Body of pancreas (tissue), 4 donors: ENCODE measurements at regions not wholly inside any gene's neighbourhood (a gene's known extent, or its start where the extent isn't known, plus 50 kb on each side); places are given as distances from the start of the nearest gene placed in this dataset.

ENCODE experiments used
- ATAC-seq: fragments of 150-250 bp; one replicate; pipeline ENCODE4 v1.9.1; 2016
- DNase-seq, 4 donors: peaks; one replicate each; pipeline ENCODE4 v3.0.0-alpha.2; 2019
- H3K27ac ChIP-seq, 4 donors: fragments of 200-600 bp; sonication (generic); 1 replicate in 3 of 4; 2 replicates in 1 of 4; pipeline versions ENCODE4 v1.5.1 to v1.6.1; 2016 to 2019; ENCODE audit warnings: mild to moderate bottlenecking in 1 of 4, mixed read lengths in 1 of 4, moderate library complexity in 1 of 4
- H3K27me3 ChIP-seq, 2 donors: fragments of 200-600 bp; sonication (generic); one replicate each; pipeline ENCODE4 v1.6.0; 2016; ENCODE audit warnings: mild to moderate bottlenecking in 1 of 2
- H3K36me3 ChIP-seq, 2 donors: fragments of 200-600 bp; sonication (generic); replicated peaks in 1 of 2; 2 replicates each; pipeline ENCODE4 v1.5.1; 2016; ENCODE audit warnings: low read depth in 2 of 2; ENCODE audit not compliant: insufficient read depth in 1 of 2
- H3K4me1 ChIP-seq: fragments of 200-600 bp; sonication (generic); one replicate; pipeline ENCODE4 v1.6.0; 2016
- H3K4me3 ChIP-seq, 2 donors: fragments of 200-600 bp; sonication (generic); 1 replicate in 1 of 2; 2 replicates in 1 of 2; pipeline ENCODE4 v1.5.1; 2016 to 2019
- H3K9me3 ChIP-seq, 3 donors: fragments of 200-600 bp; sonication (generic); 1 replicate in 2 of 3; 2 replicates in 1 of 3; pipeline ENCODE4 v1.5.1; 2016
- CTCF ChIP-seq, 7 experiments: fragments of 450-650 bp in 4 of 7; fragments of 200-600 bp in 3 of 7; sonication (generic) in 3 of 7; IDR thresholded peaks; one replicate each; pipeline ENCODE4 v1.5.1; 2016 to 2019; ENCODE audit warnings: antibody characterized with exemption in 7 of 7
- POLR2A ChIP-seq, 3 donors: fragments of 450-650 bp; IDR thresholded peaks; one replicate each; pipeline ENCODE4 v1.6.1; 2016; ENCODE audit warnings: antibody characterized with exemption in 3 of 3, mild to moderate bottlenecking in 2 of 3
- WGBS, 2 donors: methylation state at CpG; one replicate each; pipeline ENCODE4 v1.1.5; 2017; 5-methylcytosine and 5-hydroxymethylcytosine counted together
- intact Hi-C: fragments of 100-400 bp; cut with DNase I; formaldehyde crosslinking; loops from one replicate; pipeline ENCODE4 v1.15.1; 2023

- Histone ChIP-seq H3K36me3 (no peaks in the 10 kb centered on the region), H3K27ac (peak overlapping the region; percentile 70 to 83 (median 74)), H3K4me1 (peaks cover 24% of the 10 kb centered on the region), H3K4me3 (no peak overlapping the region), H3K9me3 (no peaks in the 10 kb centered on the region), H3K27me3 (no peaks in the 10 kb centered on the region)
- TF ChIP-seq POLR2A (IDR thresholded peaks at IDR 0.05), result peak in 1 of 3 donors; percentile 48
- peak in 2 of 7 experiments; percentile 11 to 18 for TF ChIP-seq CTCF (IDR thresholded peaks at IDR 0.05)
- intact Hi-C loops, result no loop called here
- WGBS, 2 donors, result 30 to 48% methylated on average over 19 to 26 of the region's 27 CpGs
- peak; percentile 80 for ATAC-seq
- DNase-seq, result peak; percentile 49 to 63 (median 62)
These were observed 64.4 kb upstream of the LINC01488 start for GRCh38 chr11:69416762-69417698.

- Histone ChIP-seq H3K27ac (peak overlapping the region; percentile 70 to 83 (median 74)), H3K27me3 (no peaks in the 10 kb centered on the region), H3K9me3 (no peaks in the 10 kb centered on the region), H3K4me1 (peaks cover 24% of the 10 kb centered on the region), H3K36me3 (no peaks in the 10 kb centered on the region), H3K4me3 (no peak overlapping the region)
- WGBS, 2 donors, result 60 to 61% methylated on average over 5 to 8 of the region's 8 CpGs
- DNase-seq (no peak), ATAC-seq (peak; percentile 23)
- intact Hi-C loops, result no loop called here
- TF ChIP-seq POLR2A (IDR thresholded peaks at IDR 0.05), result peak in 2 of 3 donors; percentile 0 to 8
- no peak for TF ChIP-seq CTCF (IDR thresholded peaks at IDR 0.05)
These were observed 63.8 kb upstream of the LINC01488 start for GRCh38 chr11:69417699-69418085.

GRCh38 chr11:69418576-69419296 lies 62.7 kb upstream of the LINC01488 start:
- H3K27ac ChIP-seq, result peak overlapping the region in 1 of 4 donors; percentile 70
- no peaks in the 10 kb centered on the region for H3K9me3 ChIP-seq
- H3K27me3 ChIP-seq, result no peaks in the 10 kb centered on the region
- TF ChIP-seq CTCF (IDR thresholded peaks at IDR 0.05) (no peak), POLR2A (IDR thresholded peaks at IDR 0.05) (no peak)
- DNase-seq (no peak), ATAC-seq (no peak)
- no peaks in the 10 kb centered on the region for H3K36me3 ChIP-seq
- H3K4me1 ChIP-seq, result peaks cover 24% of the 10 kb centered on the region
- intact Hi-C loops, result no loop called here
- WGBS, 2 donors, result 85 to 93% methylated on average over 13 to 14 of the region's 14 CpGs
- H3K4me3 ChIP-seq, result no peak overlapping the region

- peak overlapping the region in 1 of 4 donors; percentile 70 for H3K27ac ChIP-seq
These were observed 61.6 kb upstream of the LINC01488 start for GRCh38 chr11:69419662-69420395.

More at GRCh38 chr11:69419662-69420395, 61.6 kb upstream of the LINC01488 start:
- Histone ChIP-seq H3K36me3 (no peaks in the 10 kb centered on the region), H3K9me3 (peaks cover 0 to 6% (median 0%) of the 10 kb centered on the region in 3 donors), H3K4me1 (peaks cover 24% of the 10 kb centered on the region), H3K27me3 (no peaks in the 10 kb centered on the region), H3K4me3 (no peak overlapping the region)
- no peak for DNase-seq
- WGBS, 2 donors, result 69 to 79% methylated on average over 20 of the region's 20 CpGs
- no peak for ATAC-seq
- TF ChIP-seq CTCF (IDR thresholded peaks at IDR 0.05) (no peak), POLR2A (IDR thresholded peaks at IDR 0.05) (no peak)
- intact Hi-C loops, result no loop called here
